ENCODE measurements at regions not wholly inside any gene's neighbourhood (a gene's known extent, or its start where the extent isn't known, plus 50 kb on each side); places are given as distances from the start of the nearest gene placed in this dataset.

- no peak for TF ChIP-seq CTCF (conservative IDR thresholded peaks at IDR 0.05)
- TF ChIP-seq EZH2 (IDR thresholded peaks at IDR 0.05; ENCODE audit: low read depth), result no peak
Measured at GRCh38 chr2:203600286-203600685, 65.2 kb upstream of the RAPH1 start.

All from PC-9 (cell line).